ENCODE measurements at regions not wholly inside any gene's neighbourhood (a gene's known extent, or its start where the extent isn't known, plus 50 kb on each side); places are given as distances from the start of the nearest gene placed in this dataset.
A peak's percentile ranks its signal among the peaks of the same experiment; 100 is the strongest.

- no peak for DNase-seq (ENCODE audit: low spot score)
- TF ChIP-seq, protein P1, sequence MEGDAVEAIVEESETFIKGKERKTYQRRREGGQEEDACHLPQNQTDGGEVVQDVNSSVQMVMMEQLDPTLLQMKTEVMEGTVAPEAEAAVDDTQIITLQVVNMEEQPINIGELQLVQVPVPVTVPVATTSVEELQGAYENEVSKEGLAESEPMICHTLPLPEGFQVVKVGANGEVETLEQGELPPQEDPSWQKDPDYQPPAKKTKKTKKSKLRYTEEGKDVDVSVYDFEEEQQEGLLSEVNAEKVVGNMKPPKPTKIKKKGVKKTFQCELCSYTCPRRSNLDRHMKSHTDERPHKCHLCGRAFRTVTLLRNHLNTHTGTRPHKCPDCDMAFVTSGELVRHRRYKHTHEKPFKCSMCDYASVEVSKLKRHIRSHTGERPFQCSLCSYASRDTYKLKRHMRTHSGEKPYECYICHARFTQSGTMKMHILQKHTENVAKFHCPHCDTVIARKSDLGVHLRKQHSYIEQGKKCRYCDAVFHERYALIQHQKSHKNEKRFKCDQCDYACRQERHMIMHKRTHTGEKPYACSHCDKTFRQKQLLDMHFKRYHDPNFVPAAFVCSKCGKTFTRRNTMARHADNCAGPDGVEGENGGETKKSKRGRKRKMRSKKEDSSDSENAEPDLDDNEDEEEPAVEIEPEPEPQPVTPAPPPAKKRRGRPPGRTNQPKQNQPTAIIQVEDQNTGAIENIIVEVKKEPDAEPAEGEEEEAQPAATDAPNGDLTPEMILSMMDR (IDR thresholded peaks at IDR 0.05) = no peak
- Mint-ChIP-seq H3K4me3 (ENCODE audit: unreplicated experiment) (no peak overlapping the region), H3K9me3 (ENCODE audit: low read depth) (no peaks in the 10 kb centered on the region), H3K4me1 (ENCODE audit: low read depth) (peaks cover 5% of the 10 kb centered on the region), H3K27me3 (ENCODE audit: low read depth) (no peaks in the 10 kb centered on the region), H3K36me3 (ENCODE audit: low read depth) (no peaks in the 10 kb centered on the region), H3K27ac (ENCODE audit: unreplicated experiment) (no peak overlapping the region)
Measured at GRCh38 chr12:23356440-23356839, 593.0 kb downstream of the SOX5 start.

DNA sequence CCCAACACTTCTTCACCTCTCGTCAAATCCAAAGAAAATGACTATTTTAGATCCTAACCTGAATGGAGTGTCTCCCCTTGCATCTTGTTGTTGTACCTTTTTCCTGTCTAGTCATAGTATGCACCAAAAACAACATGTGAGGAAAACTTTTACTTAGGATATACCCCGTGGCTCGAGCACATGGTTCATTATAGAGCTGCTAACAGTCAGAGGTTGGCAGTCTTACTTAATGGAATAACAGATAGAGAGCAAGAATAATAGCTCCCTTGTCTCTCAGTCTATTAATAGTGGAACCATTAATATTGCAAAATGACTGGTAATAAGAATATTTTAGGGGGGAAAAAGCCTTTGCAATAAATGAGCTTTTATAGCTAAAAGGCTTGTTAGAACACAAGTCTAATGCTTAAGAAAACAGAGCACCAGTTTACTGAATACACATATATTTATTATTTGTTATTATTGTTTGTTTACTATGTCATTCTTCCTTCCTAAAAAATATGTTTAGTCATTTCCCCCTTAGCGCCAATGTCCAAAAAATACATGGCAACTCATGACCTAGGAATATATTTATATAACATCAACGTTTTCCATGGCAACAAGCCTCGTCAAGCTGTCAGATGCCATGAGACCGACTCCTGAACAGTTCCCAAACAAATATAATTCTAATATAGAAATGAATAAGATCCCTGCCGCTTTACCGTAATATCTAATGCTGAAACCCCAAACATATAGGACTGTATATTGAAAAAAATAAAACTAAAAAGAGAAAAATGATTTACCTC is 592.4 kb downstream of the SOX5 start:
- Mint-ChIP-seq H3K4me3 (ENCODE audit: unreplicated experiment) (no peak overlapping the region), H3K9me3 (ENCODE audit: low read depth) (no peaks in the 10 kb centered on the region), H3K27ac (ENCODE audit: unreplicated experiment) (no peak overlapping the region), H3K4me1 (ENCODE audit: low read depth) (peaks cover 5% of the 10 kb centered on the region), H3K36me3 (ENCODE audit: low read depth) (no peaks in the 10 kb centered on the region), H3K27me3 (ENCODE audit: low read depth) (no peaks in the 10 kb centered on the region)
- DNase-seq (ENCODE audit: low spot score) = no peak
- TF ChIP-seq, protein P1 (IDR thresholded peaks at IDR 0.05) = no peak

DNA sequence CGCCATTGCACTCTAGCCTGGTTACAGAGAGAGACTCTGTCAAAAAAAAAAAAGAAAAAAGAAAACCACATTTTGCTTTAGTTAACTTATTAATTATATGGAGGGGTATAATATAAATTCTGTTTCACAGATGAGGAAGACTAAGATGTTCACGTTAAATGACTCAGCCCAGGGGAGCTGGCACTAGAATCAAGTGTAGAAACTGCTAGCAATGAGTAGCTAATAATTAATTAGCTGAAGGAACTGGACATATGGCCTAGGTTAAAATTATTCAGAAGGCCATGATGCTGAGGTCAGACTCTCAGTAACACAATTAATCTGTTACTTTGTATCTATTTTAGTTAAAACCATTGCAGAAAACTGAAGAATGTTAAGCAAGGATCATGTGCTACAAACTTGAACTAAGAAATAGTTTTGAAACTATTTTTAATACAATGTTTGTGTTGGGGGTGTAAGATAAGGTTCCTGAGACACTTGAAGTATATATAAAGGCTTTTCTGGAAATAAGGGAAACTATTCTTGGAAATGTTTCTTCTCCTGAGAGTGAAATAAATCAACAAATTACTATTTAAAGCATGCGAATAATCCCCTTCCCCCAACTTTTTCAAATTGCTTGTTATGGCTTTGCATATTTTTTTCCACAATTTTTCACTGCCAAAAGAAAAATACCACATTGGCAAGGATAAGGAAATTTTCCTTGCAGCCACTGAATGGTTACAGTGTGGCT is 589.3 kb downstream of the SOX5 start:
- Mint-ChIP-seq H3K9me3 (ENCODE audit: low read depth) (peaks cover 4% of the 10 kb centered on the region), H3K27ac (ENCODE audit: unreplicated experiment) (no peak overlapping the region), H3K36me3 (ENCODE audit: low read depth) (no peaks in the 10 kb centered on the region), H3K27me3 (ENCODE audit: low read depth) (no peaks in the 10 kb centered on the region), H3K4me1 (ENCODE audit: low read depth) (peaks cover 5% of the 10 kb centered on the region), H3K4me3 (ENCODE audit: unreplicated experiment) (no peak overlapping the region)
- TF ChIP-seq, protein P1 (IDR thresholded peaks at IDR 0.05) = no peak
- DNase-seq (ENCODE audit: low spot score) = no peak

DNA sequence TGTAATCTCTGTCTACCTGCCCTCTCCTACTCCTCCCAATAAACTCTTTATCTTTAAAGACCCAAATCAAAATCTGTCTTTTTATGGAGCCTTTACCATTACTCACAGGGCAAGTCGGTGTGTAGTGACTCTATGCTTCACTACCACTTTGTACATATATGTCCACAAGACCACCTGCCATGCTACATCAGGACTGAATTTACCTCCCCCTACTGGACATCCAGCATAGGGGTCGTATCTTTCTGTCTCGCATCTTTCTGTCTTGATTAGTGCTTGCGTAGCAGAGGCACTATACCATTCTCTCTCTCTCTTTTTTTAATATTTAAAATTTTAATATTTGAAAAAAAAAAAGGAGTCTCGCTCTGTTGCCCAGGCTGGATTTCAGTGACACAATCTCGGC is 587.5 kb downstream of the SOX5 start:
- no peak overlapping the region for H3K27ac Mint-ChIP-seq (ENCODE audit: unreplicated experiment)
- peaks cover 3% of the 10 kb centered on the region for H3K4me1 Mint-ChIP-seq (ENCODE audit: low read depth)
- TF ChIP-seq, protein P1 (IDR thresholded peaks at IDR 0.05) = peak; percentile 36
- no peaks in the 10 kb centered on the region for H3K27me3 Mint-ChIP-seq (ENCODE audit: low read depth)
- H3K9me3 Mint-ChIP-seq (ENCODE audit: low read depth) = peaks cover 4% of the 10 kb centered on the region
- H3K4me3 Mint-ChIP-seq (ENCODE audit: unreplicated experiment) = no peak overlapping the region
- H3K36me3 Mint-ChIP-seq (ENCODE audit: low read depth) = no peaks in the 10 kb centered on the region
- DNase-seq (ENCODE audit: low spot score) = no peak

DNA sequence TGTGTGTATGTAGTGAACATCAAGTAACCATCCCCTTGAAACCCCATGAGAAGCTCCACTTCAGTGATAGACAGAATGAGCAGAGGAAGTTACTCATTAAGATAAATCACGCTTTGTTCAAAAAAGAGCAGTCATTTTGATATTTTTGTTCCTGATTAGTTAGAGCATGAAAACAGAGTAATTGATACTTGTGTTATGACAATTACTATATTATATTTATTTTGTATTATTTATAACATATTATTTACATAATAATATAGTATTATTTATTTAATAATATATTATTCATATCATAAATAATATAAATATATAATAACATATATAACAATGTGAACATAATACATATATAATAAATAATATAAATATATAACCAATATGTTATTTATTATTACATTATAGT is 580.9 kb downstream of the SOX5 start:
- H3K4me1 Mint-ChIP-seq (ENCODE audit: low read depth) = no peaks in the 10 kb centered on the region
- H3K36me3 Mint-ChIP-seq (ENCODE audit: low read depth) = peaks cover 3% of the 10 kb centered on the region
- DNase-seq (ENCODE audit: low spot score) = no peak
- H3K4me3 Mint-ChIP-seq (ENCODE audit: unreplicated experiment) = no peak overlapping the region
- H3K27me3 Mint-ChIP-seq (ENCODE audit: low read depth) = no peaks in the 10 kb centered on the region
- TF ChIP-seq, protein P1 (IDR thresholded peaks at IDR 0.05) = no peak
- H3K9me3 Mint-ChIP-seq (ENCODE audit: low read depth) = peaks cover 11% of the 10 kb centered on the region
- H3K27ac Mint-ChIP-seq (ENCODE audit: unreplicated experiment) = no peak overlapping the region

Measured in chondrocyte (in vitro differentiated cells).